WI38 (cell line): ENCODE measurements at regions not wholly inside any gene's neighbourhood (a gene's known extent, or its start where the extent isn't known, plus 50 kb on each side); places are given as distances from the start of the nearest gene placed in this dataset.

Experiments used
- H3K4me3 ChIP-seq: 2 replicates; pipeline ENCODE4 v1.5.1; 2011; ENCODE audit warnings: low read depth, mild to moderate bottlenecking, control low read depth, low read length
- CTCF ChIP-seq: IDR thresholded peaks from 2 replicates; pipeline ENCODE4 v1.5.1; 2012; ENCODE audit warnings: low read depth, mild to moderate bottlenecking, control low read depth, low read length

- no peak for TF ChIP-seq CTCF
- no peak overlapping the region for H3K4me3 ChIP-seq
Observed at GRCh38 chr4:89573656-89574055, 263.3 kb downstream of the SNCA start.

- no peak for TF ChIP-seq CTCF
- H3K4me3 ChIP-seq = no peak overlapping the region
Observed at GRCh38 chr4:89572224-89572858, 264.6 kb downstream of the SNCA start.

- no peak overlapping the region for H3K4me3 ChIP-seq
- TF ChIP-seq CTCF = no peak
Observed at GRCh38 chr4:89570931-89571330, 263.3 kb upstream of the GPRIN3 start.

- no peak for TF ChIP-seq CTCF
- H3K4me3 ChIP-seq = no peak overlapping the region
Observed at GRCh38 chr4:89567936-89568335, 260.3 kb upstream of the GPRIN3 start.

- TF ChIP-seq CTCF = no peak
- no peak overlapping the region for H3K4me3 ChIP-seq
Observed at GRCh38 chr4:89563431-89563830, 255.8 kb upstream of the GPRIN3 start.

GRCh38 chr4:89562746-89563145 is 255.1 kb upstream of the GPRIN3 start:
- no peak for TF ChIP-seq CTCF
- no peak overlapping the region for H3K4me3 ChIP-seq

- H3K4me3 ChIP-seq = no peak overlapping the region
- TF ChIP-seq CTCF = no peak
Observed at GRCh38 chr4:89561048-89561447, 253.4 kb upstream of the GPRIN3 start.
